ENCODE measurements at regions not wholly inside any gene's neighbourhood (a gene's known extent, or its start where the extent isn't known, plus 50 kb on each side); places are given as distances from the start of the nearest gene placed in this dataset.

- Histone ChIP-seq H3K79me2 (ENCODE audit: control insufficient read depth in 1 of 2, insufficient read depth in 2 of 2, low read length in 2 of 2) (no peaks in the 10 kb centered on the region), H3K14ac (ENCODE audit: insufficient read length) (no peak overlapping the region), H2BK120ac (replicated peaks; ENCODE audit: low read depth, low read length) (no peak overlapping the region), H3K79me1 (ENCODE audit: low read depth, low read length) (no peaks in the 10 kb centered on the region), H2BK15ac (ENCODE audit: low read length) (no peak overlapping the region), H3K4ac (replicated peaks; ENCODE audit: insufficient read length, low read depth, low read length) (no peak overlapping the region), H2BK12ac (ENCODE audit: low read depth, low read length) (no peak overlapping the region), H3K36me3 (ENCODE audit: control insufficient read depth in 2 of 4, insufficient read depth in 4 of 4, low read length in 3 of 4) (no peaks in the 10 kb centered on the region), H3K27ac (ENCODE audit: low read depth, low read length) (no peak overlapping the region), H3K18ac (ENCODE audit: extremely low read depth, low read length) (no peak overlapping the region), H3K9ac (replicated peaks in 1 of 4; ENCODE audit: extremely low read depth in 1 of 4, low read depth in 3 of 4, low read length in 3 of 4) (no peak overlapping the region), H4K20me1 (replicated peaks in 1 of 2; ENCODE audit: control insufficient read depth in 1 of 2, insufficient read depth in 2 of 2, low read length in 2 of 2) (no peaks in the 10 kb centered on the region), H4K91ac (replicated peaks; ENCODE audit: insufficient read length, low read length) (no peak overlapping the region), H3K56ac (replicated peaks; ENCODE audit: insufficient read length, low read depth, low read length) (no peak overlapping the region), H2AFZ (ENCODE audit: low read length) (no peak overlapping the region), H3K27me3 (replicated peaks in 1 of 4; ENCODE audit: control insufficient read depth in 3 of 4, extremely low read depth in 1 of 4, insufficient read depth in 3 of 4, low read length in 3 of 4) (no peaks in the 10 kb centered on the region), H2BK5ac (ENCODE audit: low read depth, low read length) (no peak overlapping the region), H4K8ac (ENCODE audit: extremely low read depth, insufficient read depth, low read length) (no peak overlapping the region), H3K4me1 (replicated peaks in 1 of 4; ENCODE audit: control insufficient read depth in 3 of 4, insufficient read depth in 4 of 4, low read length in 3 of 4) (no peaks in the 10 kb centered on the region; a peak in 1 of 7 replicates), H2BK20ac (ENCODE audit: low read length) (no peak overlapping the region), H3K9me3 (ENCODE audit: insufficient read depth in 2 of 2, low read depth in 1 of 2, low read length in 1 of 2) (no peaks in the 10 kb centered on the region), H2AK5ac (ENCODE audit: low read depth, low read length) (no peak overlapping the region), H4K5ac (ENCODE audit: insufficient read length, low read depth, low read length) (no peak overlapping the region), H3K23ac (ENCODE audit: insufficient read length) (no peak overlapping the region), H3K4me2 (ENCODE audit: insufficient read depth in 1 of 2, low read depth in 2 of 2, low read length in 2 of 2) (no peak overlapping the region), H3K4me3 (ENCODE audit: extremely low read depth in 1 of 4, insufficient read depth in 2 of 4, low read depth in 3 of 4, low read length in 4 of 4) (no peak overlapping the region), H3K23me2 (ENCODE audit: low read depth, low read length) (no peaks in the 10 kb centered on the region)
- 95% methylated on average over 5 of the region's 5 CpGs; no CpG with 5 or more reads in 1 of the 2 experiments for WGBS, 2 experiments (ENCODE audit: extremely low coverage in 1 of 2, insufficient coverage in 1 of 2, insufficient read length in 1 of 2, insufficient replicate concordance in 2 of 2, low coverage in 1 of 2, low lambda C conversion rate in 2 of 2, missing lambda C conversion rate in 1 of 2)
- DNase-seq (ENCODE audit: low read depth in 1 of 2, low spot score in 2 of 2) (no peak), FAIRE-seq (no peak)
- POLR2A ChIA-PET (ENCODE audit: partially characterized antibody) = no interaction called here
- CTCF ChIA-PET (ENCODE audit: partially characterized antibody) = no interaction called here
- TF ChIP-seq YY1 (IDR thresholded peaks at IDR 0.05; ENCODE audit: low read depth, low read length) = no peak
- no peak for TF ChIP-seq TBP (IDR thresholded peaks at IDR 0.05; ENCODE audit: low read depth, low read length)
- TF ChIP-seq NRF1 (IDR thresholded peaks at IDR 0.05; ENCODE audit: low read depth, low read length) = no peak
- TF ChIP-seq CTBP2 (IDR thresholded peaks at IDR 0.05; ENCODE audit: borderline replicate concordance, insufficient read depth, insufficient read length, low read length) = no peak
- no peak for TF ChIP-seq SP4 (IDR thresholded peaks at IDR 0.05; ENCODE audit: low read length)
- TF ChIP-seq GABPA (IDR thresholded peaks at IDR 0.05; ENCODE audit: borderline replicate concordance, insufficient read depth, low read length) = no peak
- TF ChIP-seq HDAC2 (IDR thresholded peaks at IDR 0.05; ENCODE audit: borderline replicate concordance in 1 of 2, low read depth in 2 of 2, low read length in 2 of 2) = no peak
- TF ChIP-seq E2F6 (IDR thresholded peaks at IDR 0.05) = no peak
These were observed 129.1 kb downstream of the RGPD3 start for GRCh38 chr2:106339132-106339531.
